AG04449 (cell line): ENCODE measurements at regions not wholly inside any gene's neighbourhood (a gene's known extent, or its start where the extent isn't known, plus 50 kb on each side); places are given as distances from the start of the nearest gene placed in this dataset.

ENCODE experiments used
- CTCF ChIA-PET: fragments of 350-600 bp; formaldehyde crosslinking; extraction: SDS; loops from one replicate; lab custom pipeline; 2021; ENCODE audit warnings: antibody characterized with exemption; lab: Yijun Ruan, JAX
- POLR2A ChIA-PET: fragments of 400-600, 350-600 bp; formaldehyde crosslinking; extraction: SDS; loops from one replicate; lab custom pipeline; 2020; ENCODE audit warnings: antibody characterized with exemption, inconsistent platforms; lab: Yijun Ruan, JAX
- DNase-seq: peaks from one replicate; pipeline ENCODE4 v3.0.0-alpha.2; 2010; ENCODE audit warnings: low read depth, low spot score
- H3K4me3 ChIP-seq: 2 replicates; pipeline ENCODE4 v1.5.1; 2011; ENCODE audit warnings: low read depth, mild to moderate bottlenecking, control low read depth, low read length
- CTCF ChIP-seq: IDR thresholded peaks from one replicate; pipeline ENCODE4 v1.5.1; 2011; ENCODE audit warnings: mild to moderate bottlenecking, moderate library complexity, low read length, control low read depth, inconsistent platforms; ENCODE audit not compliant: insufficient read depth; ENCODE audit errors: missing control alignments

GRCh38 chr5:8491254-8491653 is 622.3 kb downstream of the MTRR start:
- TF ChIP-seq CTCF = no peak
- no peak for DNase-seq
- ChIA-PET CTCF (no interaction called here), POLR2A (no interaction called here)
- H3K4me3 ChIP-seq = no peak overlapping the region

GRCh38 chr5:8493176-8493575 is 624.2 kb downstream of the MTRR start:
- ChIA-PET POLR2A (no interaction called here), CTCF (no interaction called here)
- no peak overlapping the region for H3K4me3 ChIP-seq
- DNase-seq = no peak
- no peak for TF ChIP-seq CTCF

- POLR2A ChIA-PET = no interaction called here
- no peak for TF ChIP-seq CTCF
- H3K4me3 ChIP-seq = no peak overlapping the region
- DNase-seq = no peak
- CTCF ChIA-PET = no interaction called here
Observed at GRCh38 chr5:8500426-8500825, 631.5 kb downstream of the MTRR start.

GRCh38 chr5:8505196-8505595 is 636.2 kb downstream of the MTRR start:
- no peak overlapping the region for H3K4me3 ChIP-seq
- CTCF ChIA-PET = no interaction called here
- no peak for DNase-seq
- TF ChIP-seq CTCF = no peak
- POLR2A ChIA-PET = no interaction called here

GRCh38 chr5:8508231-8508630 is 639.3 kb downstream of the MTRR start:
- CTCF ChIA-PET = no interaction called here

GRCh38 chr5:8516356-8516755 is 647.4 kb downstream of the MTRR start:
- no peak overlapping the region for H3K4me3 ChIP-seq
- ChIA-PET CTCF (no interaction called here), POLR2A (no interaction called here)
- TF ChIP-seq CTCF = no peak
- no peak for DNase-seq

More at GRCh38 chr5:8508231-8508630, 639.3 kb downstream of the MTRR start:
- POLR2A ChIA-PET = no interaction called here
- no peak for TF ChIP-seq CTCF
- no peak for DNase-seq
- H3K4me3 ChIP-seq = no peak overlapping the region
